CD4-positive, alpha-beta T cell treated with Interferon gamma for 1 hour (primary cell): ENCODE measurements at regions not wholly inside any gene's neighbourhood (a gene's known extent, or its start where the extent isn't known, plus 50 kb on each side); places are given as distances from the start of the nearest gene placed in this dataset.

Experiments used
- DNase-seq: peaks from one replicate; pipeline ENCODE4 v3.0.0-alpha.2; 2020

GRCh38 chr16:9188721-9189120, 97.3 kb downstream of the HAPSTR1 start:
- DNase-seq = no peak

- no peak for DNase-seq
Measured at GRCh38 chr16:9191274-9191850, 99.9 kb downstream of the HAPSTR1 start.

- no peak for DNase-seq
Measured at GRCh38 chr16:9192746-9193145, 101.3 kb downstream of the HAPSTR1 start.

- DNase-seq = no peak
Measured at GRCh38 chr16:9195287-9195686, 103.8 kb downstream of the HAPSTR1 start.

GRCh38 chr16:9197957-9198661, 106.7 kb downstream of the HAPSTR1 start:
- no peak for DNase-seq

GRCh38 chr16:9199311-9199710, 107.9 kb downstream of the HAPSTR1 start:
- DNase-seq = no peak

- no peak for DNase-seq
Measured at GRCh38 chr16:9199751-9200150, 108.3 kb downstream of the HAPSTR1 start.

- no peak for DNase-seq
Measured at GRCh38 chr16:9203956-9204355, 112.5 kb downstream of the HAPSTR1 start.

- no peak for DNase-seq
Measured at GRCh38 chr16:9205661-9206060, 114.2 kb downstream of the HAPSTR1 start.

GRCh38 chr16:9206156-9206555, 114.7 kb downstream of the HAPSTR1 start:
- no peak for DNase-seq

GRCh38 chr16:9212621-9213020, 121.2 kb downstream of the HAPSTR1 start:
- no peak for DNase-seq

- no peak for DNase-seq
Measured at GRCh38 chr16:9219813-9220212, 128.4 kb downstream of the HAPSTR1 start.

GRCh38 chr16:9225527-9226316, 134.3 kb downstream of the HAPSTR1 start:
- no peak for DNase-seq

- DNase-seq = no peak
Measured at GRCh38 chr16:9226924-9227323, 135.5 kb downstream of the HAPSTR1 start.

GRCh38 chr16:9231039-9231438, 139.6 kb downstream of the HAPSTR1 start:
- DNase-seq = no peak

GRCh38 chr16:9232102-9232770, 140.8 kb downstream of the HAPSTR1 start:
- DNase-seq = no peak

- DNase-seq = no peak
Measured at GRCh38 chr16:9235867-9236266, 144.4 kb downstream of the HAPSTR1 start.

GRCh38 chr16:9236319-9236718, 144.9 kb downstream of the HAPSTR1 start:
- no peak for DNase-seq

- no peak for DNase-seq
Measured at GRCh38 chr16:9238346-9238745, 146.9 kb downstream of the HAPSTR1 start.

- DNase-seq = no peak
Measured at GRCh38 chr16:9241177-9241576, 149.7 kb downstream of the HAPSTR1 start.

GRCh38 chr16:9248162-9248561, 156.7 kb downstream of the HAPSTR1 start:
- no peak for DNase-seq

- DNase-seq = no peak
Measured at GRCh38 chr16:9249534-9249933, 158.1 kb downstream of the HAPSTR1 start.

GRCh38 chr16:9251026-9251425, 159.6 kb downstream of the HAPSTR1 start:
- no peak for DNase-seq

GRCh38 chr16:9254863-9255262, 163.4 kb downstream of the HAPSTR1 start:
- DNase-seq = no peak
